ENCODE measurements at regions not wholly inside any gene's neighbourhood (a gene's known extent, or its start where the extent isn't known, plus 50 kb on each side); places are given as distances from the start of the nearest gene placed in this dataset.

- Histone ChIP-seq H3K23me2 (ENCODE audit: low read depth, low read length) (no peaks in the 10 kb centered on the region), H3K14ac (ENCODE audit: insufficient read length) (no peak overlapping the region), H4K91ac (replicated peaks; ENCODE audit: insufficient read length, low read length) (no peak overlapping the region), H3K79me2 (ENCODE audit: control insufficient read depth in 1 of 2, insufficient read depth in 2 of 2, low read length in 2 of 2) (no peaks in the 10 kb centered on the region), H3K4me2 (ENCODE audit: insufficient read depth in 1 of 2, low read depth in 2 of 2, low read length in 2 of 2) (no peak overlapping the region), H3K18ac (ENCODE audit: extremely low read depth, low read length) (no peak overlapping the region), H4K5ac (ENCODE audit: insufficient read length, low read depth, low read length) (no peak overlapping the region), H2AK5ac (ENCODE audit: low read depth, low read length) (no peak overlapping the region), H2BK120ac (replicated peaks; ENCODE audit: low read depth, low read length) (no peak overlapping the region), H3K4me1 (replicated peaks in 1 of 4; ENCODE audit: control insufficient read depth in 3 of 4, insufficient read depth in 4 of 4, low read length in 3 of 4) (no peaks in the 10 kb centered on the region), H3K9me3 (ENCODE audit: insufficient read depth in 2 of 2, low read depth in 1 of 2, low read length in 1 of 2) (no peaks in the 10 kb centered on the region), H4K20me1 (replicated peaks in 1 of 2; ENCODE audit: control insufficient read depth in 1 of 2, insufficient read depth in 2 of 2, low read length in 2 of 2) (no peaks in the 10 kb centered on the region), H3K79me1 (ENCODE audit: low read depth, low read length) (no peaks in the 10 kb centered on the region), H3K4me3 (ENCODE audit: extremely low read depth in 1 of 4, insufficient read depth in 2 of 4, low read depth in 3 of 4, low read length in 4 of 4) (no peak overlapping the region), H2BK5ac (ENCODE audit: low read depth, low read length) (no peak overlapping the region), H3K27me3 (replicated peaks in 1 of 4; ENCODE audit: control insufficient read depth in 3 of 4, extremely low read depth in 1 of 4, insufficient read depth in 3 of 4, low read length in 3 of 4) (no peaks in the 10 kb centered on the region), H3K23ac (ENCODE audit: insufficient read length) (no peak overlapping the region), H4K8ac (ENCODE audit: extremely low read depth, insufficient read depth, low read length) (no peak overlapping the region), H3K27ac (ENCODE audit: low read depth, low read length) (no peak overlapping the region), H3K56ac (replicated peaks; ENCODE audit: insufficient read length, low read depth, low read length) (no peak overlapping the region), H2BK15ac (ENCODE audit: low read length) (no peak overlapping the region), H2BK12ac (ENCODE audit: low read depth, low read length) (no peak overlapping the region), H3K36me3 (ENCODE audit: control insufficient read depth in 2 of 4, insufficient read depth in 4 of 4, low read length in 3 of 4) (no peaks in the 10 kb centered on the region), H2BK20ac (ENCODE audit: low read length) (no peak overlapping the region), H2AFZ (ENCODE audit: low read length) (no peak overlapping the region), H3K4ac (replicated peaks; ENCODE audit: insufficient read length, low read depth, low read length) (no peak overlapping the region), H3K9ac (replicated peaks in 1 of 4; ENCODE audit: extremely low read depth in 1 of 4, low read depth in 3 of 4, low read length in 3 of 4) (no peak overlapping the region)
- DNase-seq (ENCODE audit: low read depth in 1 of 2, low spot score in 2 of 2) (no peak), FAIRE-seq (no peak)
- CTCF ChIA-PET (ENCODE audit: partially characterized antibody) = no interaction called here
- no peak for TF ChIP-seq SIN3A (conservative IDR thresholded peaks at IDR 0.05 in 1 of 2, IDR thresholded peaks at IDR 0.05 in 1 of 2; ENCODE audit: low read depth in 1 of 2, low read length in 2 of 2)
- 92% methylated on average over 3 of the region's 3 CpGs; no CpG with 5 or more reads in 1 of the 2 experiments for WGBS, 2 experiments (ENCODE audit: extremely low coverage in 1 of 2, insufficient coverage in 1 of 2, insufficient read length in 1 of 2, insufficient replicate concordance in 2 of 2, low coverage in 1 of 2, low lambda C conversion rate in 2 of 2, missing lambda C conversion rate in 1 of 2)
- POLR2A ChIA-PET (ENCODE audit: partially characterized antibody) = no interaction called here
Measured at GRCh38 chr3:187504435-187504834, 136.2 kb downstream of the RTP4 start.

Data from H1 (cell line).